GM23338 (cell line): ENCODE measurements at regions not wholly inside any gene's neighbourhood (a gene's known extent, or its start where the extent isn't known, plus 50 kb on each side); places are given as distances from the start of the nearest gene placed in this dataset.

Source experiments
- ATAC-seq: fragments of 200-7000 bp; cut with Tn5 transposase; 3 replicates; pipeline ENCODE4 v1.9.1; 2020
- DNase-seq: peaks from one replicate; pipeline ENCODE4 v3.0.0-alpha.2; 2015; ENCODE audit warnings: low spot score
- H2AFZ ChIP-seq: fragments of 200-600 bp; sonication (generic); 2 replicates; pipeline ENCODE4 v1.8.0; 2016; ENCODE audit warnings: antibody characterized with exemption, mild to moderate bottlenecking, moderate library complexity
- H3F3A ChIP-seq: fragments of 200-600 bp; sonication (generic); replicated peaks from 2 replicates; pipeline ENCODE4 v1.8.0; 2017; ENCODE audit warnings: antibody characterized with exemption, mixed run types, low read depth
- H3K27ac ChIP-seq: fragments of 200-600 bp; sonication (generic); 2 replicates; pipeline ENCODE4 v1.6.1; 2016; ENCODE audit warnings: low read depth
- H3K27me3 ChIP-seq: fragments of 200-600 bp; sonication (generic); 2 replicates; pipeline ENCODE4 v1.8.0; 2016; ENCODE audit warnings: mild to moderate bottlenecking, mixed run types, moderate library complexity; ENCODE audit not compliant: insufficient read depth
- H3K36me3 ChIP-seq: fragments of 200-600 bp; sonication (generic); 2 replicates; pipeline ENCODE4 v1.8.0; 2016; ENCODE audit warnings: mild to moderate bottlenecking; ENCODE audit not compliant: insufficient read depth
- H3K4me1 ChIP-seq: fragments of 200-600 bp; sonication (generic); 2 replicates; pipeline ENCODE4 v1.8.0; 2016; ENCODE audit warnings: mild to moderate bottlenecking, moderate library complexity; ENCODE audit not compliant: insufficient read depth
- H3K4me2 ChIP-seq: fragments of 200-600 bp; sonication (generic); 2 replicates; pipeline ENCODE4 v1.7.1; 2017; ENCODE audit warnings: mixed run types
- H3K4me3 ChIP-seq: fragments of 200-600 bp; sonication (generic); 2 replicates; pipeline ENCODE4 v1.6.1; 2016; ENCODE audit warnings: mixed run types
- H3K79me2 ChIP-seq: fragments of 200-600 bp; sonication (generic); replicated peaks from 2 replicates; pipeline ENCODE4 v1.8.0; 2017; ENCODE audit warnings: mild to moderate bottlenecking; ENCODE audit not compliant: insufficient read depth
- H3K9me2 ChIP-seq: fragments of 200-600 bp; sonication (generic); 2 replicates; pipeline ENCODE4 v1.8.0; 2017; ENCODE audit not compliant: insufficient read depth
- H4K20me1 ChIP-seq: fragments of 200-600 bp; sonication (generic); replicated peaks from 2 replicates; pipeline ENCODE4 v1.8.0; 2017; ENCODE audit warnings: mild to moderate bottlenecking; ENCODE audit not compliant: insufficient read depth
- H3K27ac Mint-ChIP-seq: 2 replicates; pipeline ENCODE4 v1.8.0; 2020; ENCODE audit warnings: inconsistent platforms, mild to moderate bottlenecking, moderate library complexity, mixed read lengths
- H3K27me3 Mint-ChIP-seq: 3 replicates; pipeline ENCODE4 v1.8.0; 2022; ENCODE audit warnings: low read depth, mild to moderate bottlenecking, moderate library complexity, mixed read lengths, inconsistent platforms; ENCODE audit not compliant: insufficient read depth, poor library complexity
- H3K36me3 Mint-ChIP-seq: 3 replicates; pipeline ENCODE4 v1.8.0; 2021; ENCODE audit warnings: low read depth, mild to moderate bottlenecking, inconsistent platforms, moderate library complexity, mixed read lengths
- H3K4me1 Mint-ChIP-seq: 3 replicates; pipeline ENCODE4 v1.8.0; 2020; ENCODE audit warnings: mild to moderate bottlenecking, inconsistent platforms, mixed read lengths
- H3K4me3 Mint-ChIP-seq: 3 replicates; pipeline ENCODE4 v1.8.0; 2021; ENCODE audit warnings: moderate library complexity, mild to moderate bottlenecking, inconsistent platforms, mixed read lengths
- H3K9me3 Mint-ChIP-seq: 3 replicates; pipeline ENCODE4 v1.8.0; 2020; ENCODE audit warnings: moderate library complexity, mild to moderate bottlenecking, inconsistent platforms, mixed read lengths
- CREB1 ChIP-seq: fragments of 250-450 bp; sonication (Bioruptor Pico); IDR thresholded peaks from 2 replicates; pipeline ENCODE4 v1.5.0; 2020; ENCODE audit warnings: low read depth, mild to moderate bottlenecking, moderate library complexity
- EZH2 ChIP-seq: fragments of 200-600 bp; sonication (generic); IDR thresholded peaks from one replicate; pipeline ENCODE4 v1.8.0; 2017; ENCODE audit warnings: antibody characterized with exemption, mild to moderate bottlenecking, low read depth; ENCODE audit not compliant: unreplicated experiment
- EZH2phosphoT487 ChIP-seq: fragments of 200-600 bp; sonication (generic); IDR thresholded peaks from one replicate; pipeline ENCODE4 v1.8.1; 2018; ENCODE audit warnings: antibody characterized with exemption; ENCODE audit not compliant: unreplicated experiment
- JUNB ChIP-seq: IDR thresholded peaks from one replicate; pipeline ENCODE4 v1.6.1; 2016; ENCODE audit warnings: antibody characterized with exemption; ENCODE audit not compliant: unreplicated experiment
- REST ChIP-seq: IDR thresholded peaks from one replicate; pipeline ENCODE4 v1.6.1; 2018; ENCODE audit warnings: antibody characterized with exemption; ENCODE audit not compliant: unreplicated experiment
- STAT1 ChIP-seq: IDR thresholded peaks from one replicate; pipeline ENCODE4 v1.6.1; 2016; ENCODE audit warnings: antibody characterized with exemption; ENCODE audit not compliant: unreplicated experiment
- ZNF114 ChIP-seq: fragments of 250-450 bp; sonication (Bioruptor Pico); IDR thresholded peaks from 2 replicates; pipeline ENCODE4 v1.5.0; 2020; ENCODE audit warnings: mild to moderate bottlenecking, moderate library complexity
- ZNF331 ChIP-seq: fragments of 250-450 bp; sonication (Bioruptor Pico); IDR thresholded peaks from 2 replicates; pipeline ENCODE4 v1.5.0; 2020; ENCODE audit warnings: low read depth, mild to moderate bottlenecking, moderate library complexity
- TF ChIP-seq, protein P1 (sequence below): IDR thresholded peaks from 2 replicates; pipeline ENCODE4 v1.6.1; 2016; ENCODE audit warnings: antibody characterized with exemption
- TF ChIP-seq, protein P2 (sequence below), 2 experiments: fragments of 200-600 bp in 1 of 2; sonication (generic) in 1 of 2; conservative IDR thresholded peaks; 2 replicates each; pipeline versions ENCODE4 v1.5.1 to v1.6.1; 2016 to 2017; ENCODE audit warnings: antibody characterized with exemption in 2 of 2, low read depth in 2 of 2, mild to moderate bottlenecking in 2 of 2, moderate library complexity in 1 of 2

GRCh38 chr10:70973275-70973674, 84.9 kb upstream of the PCBD1 start (continued):
- TF ChIP-seq, protein P1, sequence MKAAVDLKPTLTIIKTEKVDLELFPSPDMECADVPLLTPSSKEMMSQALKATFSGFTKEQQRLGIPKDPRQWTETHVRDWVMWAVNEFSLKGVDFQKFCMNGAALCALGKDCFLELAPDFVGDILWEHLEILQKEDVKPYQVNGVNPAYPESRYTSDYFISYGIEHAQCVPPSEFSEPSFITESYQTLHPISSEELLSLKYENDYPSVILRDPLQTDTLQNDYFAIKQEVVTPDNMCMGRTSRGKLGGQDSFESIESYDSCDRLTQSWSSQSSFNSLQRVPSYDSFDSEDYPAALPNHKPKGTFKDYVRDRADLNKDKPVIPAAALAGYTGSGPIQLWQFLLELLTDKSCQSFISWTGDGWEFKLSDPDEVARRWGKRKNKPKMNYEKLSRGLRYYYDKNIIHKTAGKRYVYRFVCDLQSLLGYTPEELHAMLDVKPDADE = no peak
- TF ChIP-seq CREB1 (CRISPR knock-in tag) (no peak), ZNF114 (CRISPR knock-in tag) (no peak), ZNF331 (CRISPR knock-in tag) (no peak), JUNB (no peak), EZH2phosphoT487 (no peak), REST (no peak), STAT1 (no peak), EZH2 (no peak)
- TF ChIP-seq, protein P2, sequence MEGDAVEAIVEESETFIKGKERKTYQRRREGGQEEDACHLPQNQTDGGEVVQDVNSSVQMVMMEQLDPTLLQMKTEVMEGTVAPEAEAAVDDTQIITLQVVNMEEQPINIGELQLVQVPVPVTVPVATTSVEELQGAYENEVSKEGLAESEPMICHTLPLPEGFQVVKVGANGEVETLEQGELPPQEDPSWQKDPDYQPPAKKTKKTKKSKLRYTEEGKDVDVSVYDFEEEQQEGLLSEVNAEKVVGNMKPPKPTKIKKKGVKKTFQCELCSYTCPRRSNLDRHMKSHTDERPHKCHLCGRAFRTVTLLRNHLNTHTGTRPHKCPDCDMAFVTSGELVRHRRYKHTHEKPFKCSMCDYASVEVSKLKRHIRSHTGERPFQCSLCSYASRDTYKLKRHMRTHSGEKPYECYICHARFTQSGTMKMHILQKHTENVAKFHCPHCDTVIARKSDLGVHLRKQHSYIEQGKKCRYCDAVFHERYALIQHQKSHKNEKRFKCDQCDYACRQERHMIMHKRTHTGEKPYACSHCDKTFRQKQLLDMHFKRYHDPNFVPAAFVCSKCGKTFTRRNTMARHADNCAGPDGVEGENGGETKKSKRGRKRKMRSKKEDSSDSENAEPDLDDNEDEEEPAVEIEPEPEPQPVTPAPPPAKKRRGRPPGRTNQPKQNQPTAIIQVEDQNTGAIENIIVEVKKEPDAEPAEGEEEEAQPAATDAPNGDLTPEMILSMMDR (conservative IDR thresholded peaks at IDR 0.05; ENCODE audit: low read depth in 2 of 2) = no peak

- H3K27me3 ChIP-seq = no peaks in the 10 kb centered on the region
- 0 out of 2 replicates have a peak, but pooled peaks cover 8% of the 10 kb centered on the region for H3K36me3 ChIP-seq
- no peak overlapping the region for H3K4me3 ChIP-seq
- no peaks in the 10 kb centered on the region for H3F3A ChIP-seq
- no peak overlapping the region for H3K27ac Mint-ChIP-seq
- no peak; the same call in 2 of the 3 replicates for ATAC-seq
- no peak overlapping the region for H3K4me2 ChIP-seq
- H3K27ac ChIP-seq = no peak overlapping the region
- no peaks in the 10 kb centered on the region for H3K4me1 ChIP-seq
- H3K9me2 ChIP-seq = no peaks in the 10 kb centered on the region
- H3K4me1 Mint-ChIP-seq = peaks cover 3% of the 10 kb centered on the region
- DNase-seq = no peak
- TF ChIP-seq, protein P1 = no peak
- TF ChIP-seq CREB1 (CRISPR knock-in tag) = no peak
- no peak overlapping the region for H3K4me3 Mint-ChIP-seq
- H3K9me3 Mint-ChIP-seq = peaks cover 24% of the 10 kb centered on the region; the same call in 2 of the 3 replicates
- H3K36me3 Mint-ChIP-seq = peaks cover 16% of the 10 kb centered on the region; the same call in 2 of the 3 replicates
- peaks cover 4% of the 10 kb centered on the region for H3K27me3 Mint-ChIP-seq
- H2AFZ ChIP-seq = no peak overlapping the region
- no peaks in the 10 kb centered on the region for H3K79me2 ChIP-seq
- no peaks in the 10 kb centered on the region for H4K20me1 ChIP-seq
Observed at GRCh38 chr10:70974351-70974901, 86.1 kb upstream of the PCBD1 start.
